K562 (cell line): ENCODE measurements at regions not wholly inside any gene's neighbourhood (a gene's known extent, or its start where the extent isn't known, plus 50 kb on each side); places are given as distances from the start of the nearest gene placed in this dataset.

Source experiments
- ATAC-seq: fragments of 200-7000 bp; cut with Tn5 transposase; 3 replicates; pipeline ENCODE4 v1.9.1; 2020; ENCODE audit warnings: moderate library complexity
- BruUV-seq: library from RNA; stranded (reverse); fragments of 400-500 nt; replicated peaks from 2 replicates; lab custom pipeline; 2021; lab: Mats Ljungman, UMichigan
- CTCF ChIA-PET: fragments of 300-600 bp; formaldehyde crosslinking; extraction: SDS; loops from one replicate; lab custom pipeline; 2021; ENCODE audit warnings: low intra/inter-chr PET ratio; lab: Yijun Ruan, JAX
- POLR2A ChIA-PET: fragments of 300-600, 350-650 bp; sonication (Branson Sonifier 250); formaldehyde crosslinking; extraction: SDS; loops from one replicate; lab custom pipeline; 2021; ENCODE audit warnings: antibody characterized with exemption, inconsistent platforms; lab: Yijun Ruan, JAX
- DNase-seq, 4 experiments: peaks; one replicate each; pipeline versions ENCODE4 v3.0.0 to v3.0.0-alpha.2; 2011 to 2018; ENCODE audit warnings: low spot score in 3 of 4, mixed read lengths in 3 of 4; ENCODE audit errors: extremely low read depth in 1 of 4
- FAIRE-seq: peaks from 2 replicates; lab custom pipeline; 2011; peaks lifted over from hg19 to GRCh38; lab: Jason Lieb, UNC
- H2AFZ ChIP-seq: 2 replicates; pipeline ENCODE4 v1.6.0; 2011; ENCODE audit warnings: low read depth, low read length, control low read depth, inconsistent platforms
- H3K27ac ChIP-seq: fragments of 200-600 bp; 3 replicates; pipeline ENCODE4 v1.8.0; 2011; ENCODE audit warnings: low read depth, mild to moderate bottlenecking, control low read depth, inconsistent platforms, low read length, moderate library complexity, mixed read lengths; ENCODE audit errors: extremely low read depth
- H3K27me3 ChIP-seq, 2 experiments: fragments of 300-600 bp in 1 of 2; 2 replicates in 1 of 2; 3 replicates in 1 of 2; pipeline versions ENCODE4 v1.6.0 to v1.8.0; 2011; ENCODE audit warnings: inconsistent platforms in 2 of 2, low read length in 2 of 2, mild to moderate bottlenecking in 1 of 2, mixed read lengths in 1 of 2, moderate library complexity in 1 of 2; ENCODE audit not compliant: control insufficient read depth in 2 of 2, insufficient read depth in 2 of 2
- H3K36me3 ChIP-seq: fragments of 300-600 bp; 3 replicates; pipeline ENCODE4 v1.8.0; 2011; ENCODE audit warnings: mild to moderate bottlenecking, low read length, inconsistent platforms; ENCODE audit not compliant: control insufficient read depth, insufficient read depth
- H3K4me1 ChIP-seq, 2 experiments: fragments of 200-600 bp in 1 of 2; replicated peaks in 1 of 2; 2 replicates in 1 of 2; 3 replicates in 1 of 2; pipeline versions ENCODE4 v1.5.1 to v1.8.0; 2011; ENCODE audit warnings: inconsistent platforms in 2 of 2, low read length in 2 of 2, mild to moderate bottlenecking in 1 of 2, mixed read lengths in 1 of 2, moderate library complexity in 1 of 2; ENCODE audit not compliant: control insufficient read depth in 2 of 2, insufficient read depth in 2 of 2
- H3K4me2 ChIP-seq: 2 replicates; pipeline ENCODE4 v1.6.1; 2011; ENCODE audit warnings: low read length, control low read depth, inconsistent platforms, mixed read lengths; ENCODE audit not compliant: insufficient read depth
- H3K4me3 ChIP-seq: fragments of 200-600 bp; sonication (generic), shearing (Covaris generic); 2 replicates; pipeline ENCODE4 v1.5.1; 2016; ENCODE audit warnings: control low read depth, inconsistent platforms
- H3K79me2 ChIP-seq: fragments of 200-600 bp; 3 replicates; pipeline ENCODE4 v1.8.0; 2011; ENCODE audit warnings: low read length, inconsistent platforms; ENCODE audit not compliant: control insufficient read depth, insufficient read depth
- H3K9ac ChIP-seq, 2 experiments: 2 replicates each; pipeline versions ENCODE4 v1.6.0 to v1.6.1; 2011; ENCODE audit warnings: low read depth in 2 of 2, low read length in 2 of 2, control low read depth in 1 of 2, inconsistent platforms in 1 of 2, mild to moderate bottlenecking in 1 of 2, mixed read lengths in 1 of 2; ENCODE audit not compliant: insufficient read depth in 1 of 2
- H3K9me1 ChIP-seq: one replicate; pipeline ENCODE4 v1.6.0; 2011; ENCODE audit warnings: inconsistent platforms, mild to moderate bottlenecking, low read length, moderate library complexity; ENCODE audit not compliant: control insufficient read depth, insufficient read depth
- H3K9me3 ChIP-seq: replicated peaks from 2 replicates; pipeline ENCODE4 v1.5.1; 2011; ENCODE audit warnings: low read depth, low read length, inconsistent platforms; ENCODE audit not compliant: control insufficient read depth, insufficient read depth
- H4K20me1 ChIP-seq: replicated peaks from 2 replicates; pipeline ENCODE4 v1.6.1; 2011; ENCODE audit warnings: low read length, inconsistent platforms, mixed read lengths; ENCODE audit not compliant: control insufficient read depth, insufficient read depth
- CREB3L1 ChIP-seq: fragments of 450-650 bp; IDR thresholded peaks from 2 replicates; pipeline ENCODE4 v1.6.1; 2014; ENCODE audit warnings: low read depth, mild to moderate bottlenecking, moderate library complexity, borderline replicate concordance
- RB1 ChIP-seq: fragments of 450-650 bp; IDR thresholded peaks from 2 replicates; pipeline ENCODE4 v1.6.1; 2017; ENCODE audit warnings: low read depth, mild to moderate bottlenecking
- RBM15 ChIP-seq: fragments of 200-400 bp; formaldehyde crosslinking; IDR thresholded peaks from 2 replicates; pipeline ENCODE4 v1.6.1; 2018; ENCODE audit warnings: mild to moderate bottlenecking, low read length, moderate library complexity; ENCODE audit not compliant: insufficient read depth
- ZNF507 ChIP-seq: conservative IDR thresholded peaks from 2 replicates; pipeline ENCODE4 v1.6.1; 2017; ENCODE audit warnings: missing genetic modification characterization, missing compliant biosample characterization
- WGBS: fragments of 100-300 bp; shearing (Covaris generic); methylation state at CpG from one replicate; pipeline ENCODE4 v1.1.6; 2016; ENCODE audit warnings: low coverage, mixed read lengths; ENCODE audit not compliant: insufficient coverage; ENCODE audit errors: missing lambda C conversion rate; 5-methylcytosine and 5-hydroxymethylcytosine counted together
- in situ Hi-C: fragments of 300-500 bp; cut with MboI; formaldehyde crosslinking; loops from 4 replicates; pipeline ENCODE4 v1.15.0; 2018; ENCODE audit warnings: inconsistent platforms, mixed read lengths
- intact Hi-C: fragments of 100-400 bp; cut with micrococcal nuclease; formaldehyde crosslinking; loops from 2 replicates; pipeline ENCODE4 v1.14.2; 2022
- TF ChIP-seq, protein P1 (sequence below): sonication (generic); formaldehyde crosslinking; IDR thresholded peaks from 2 replicates; pipeline ENCODE4 v1.8.1; 2023; ENCODE audit warnings: missing genetic modification reagents, mild to moderate bottlenecking, borderline replicate concordance

DNA sequence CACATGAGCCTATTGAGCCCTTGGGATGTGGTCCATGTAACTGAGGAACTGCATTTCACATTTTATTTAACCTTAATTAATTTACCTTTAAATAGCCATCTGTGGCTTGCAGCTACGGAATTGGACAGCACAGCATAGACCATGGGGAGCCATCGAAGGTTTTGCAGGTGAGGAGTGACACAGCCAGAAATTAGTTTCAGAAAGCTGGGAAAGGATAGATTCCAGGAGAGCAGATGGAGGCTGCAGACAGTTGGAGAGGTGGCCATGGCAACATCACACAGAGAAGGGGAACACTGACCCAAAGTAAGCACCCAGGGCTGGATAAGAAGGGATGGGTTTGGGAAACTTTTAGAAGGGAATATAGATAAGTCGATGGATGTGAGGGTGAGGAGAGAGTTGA, 100.1 kb upstream of the SLC6A11 start:
- no peaks in the 10 kb centered on the region; the same call in 1 of the 2 replicates for H4K20me1 ChIP-seq
- TF ChIP-seq RB1 (no peak), RBM15 (no peak), CREB3L1 (no peak), ZNF507 (tag) (no peak)
- TF ChIP-seq, protein P1, sequence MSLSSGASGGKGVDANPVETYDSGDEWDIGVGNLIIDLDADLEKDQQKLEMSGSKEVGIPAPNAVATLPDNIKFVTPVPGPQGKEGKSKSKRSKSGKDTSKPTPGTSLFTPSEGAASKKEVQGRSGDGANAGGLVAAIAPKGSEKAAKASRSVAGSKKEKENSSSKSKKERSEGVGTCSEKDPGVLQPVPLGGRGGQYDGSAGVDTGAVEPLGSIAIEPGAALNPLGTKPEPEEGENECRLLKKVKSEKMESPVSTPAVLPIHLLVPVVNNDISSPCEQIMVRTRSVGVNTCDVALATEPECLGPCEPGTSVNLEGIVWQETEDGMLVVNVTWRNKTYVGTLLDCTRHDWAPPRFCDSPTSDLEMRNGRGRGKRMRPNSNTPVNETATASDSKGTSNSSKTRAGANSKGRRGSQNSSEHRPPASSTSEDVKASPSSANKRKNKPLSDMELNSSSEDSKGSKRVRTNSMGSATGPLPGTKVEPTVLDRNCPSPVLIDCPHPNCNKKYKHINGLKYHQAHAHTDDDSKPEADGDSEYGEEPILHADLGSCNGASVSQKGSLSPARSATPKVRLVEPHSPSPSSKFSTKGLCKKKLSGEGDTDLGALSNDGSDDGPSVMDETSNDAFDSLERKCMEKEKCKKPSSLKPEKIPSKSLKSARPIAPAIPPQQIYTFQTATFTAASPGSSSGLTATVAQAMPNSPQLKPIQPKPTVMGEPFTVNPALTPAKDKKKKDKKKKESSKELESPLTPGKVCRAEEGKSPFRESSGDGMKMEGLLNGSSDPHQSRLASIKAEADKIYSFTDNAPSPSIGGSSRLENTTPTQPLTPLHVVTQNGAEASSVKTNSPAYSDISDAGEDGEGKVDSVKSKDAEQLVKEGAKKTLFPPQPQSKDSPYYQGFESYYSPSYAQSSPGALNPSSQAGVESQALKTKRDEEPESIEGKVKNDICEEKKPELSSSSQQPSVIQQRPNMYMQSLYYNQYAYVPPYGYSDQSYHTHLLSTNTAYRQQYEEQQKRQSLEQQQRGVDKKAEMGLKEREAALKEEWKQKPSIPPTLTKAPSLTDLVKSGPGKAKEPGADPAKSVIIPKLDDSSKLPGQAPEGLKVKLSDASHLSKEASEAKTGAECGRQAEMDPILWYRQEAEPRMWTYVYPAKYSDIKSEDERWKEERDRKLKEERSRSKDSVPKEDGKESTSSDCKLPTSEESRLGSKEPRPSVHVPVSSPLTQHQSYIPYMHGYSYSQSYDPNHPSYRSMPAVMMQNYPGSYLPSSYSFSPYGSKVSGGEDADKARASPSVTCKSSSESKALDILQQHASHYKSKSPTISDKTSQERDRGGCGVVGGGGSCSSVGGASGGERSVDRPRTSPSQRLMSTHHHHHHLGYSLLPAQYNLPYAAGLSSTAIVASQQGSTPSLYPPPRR (CRISPR knock-in tag): no peak
- no peak overlapping the region for H2AFZ ChIP-seq
- no peak for ATAC-seq
- H3K4me2 ChIP-seq: no peak overlapping the region
- no TSS peak for BruUV-seq
- H3K9me3 ChIP-seq: no peaks in the 10 kb centered on the region
- FAIRE-seq: no peak
- in situ Hi-C loops (no loop called here), intact Hi-C loops (no loop called here)
- H3K4me3 ChIP-seq: no peak overlapping the region
- POLR2A ChIA-PET: no interaction called here
- peaks cover 4 to 18% of the 10 kb centered on the region in 2 experiments; a peak in 3 of 5 replicates for H3K27me3 ChIP-seq
- H3K9me1 ChIP-seq: no peaks in the 10 kb centered on the region
- 0% methylated on average over 3 of the region's 3 CpGs for WGBS
- H3K4me1 ChIP-seq: no peaks in the 10 kb centered on the region
- H3K79me2 ChIP-seq: no peaks in the 10 kb centered on the region
- no peak overlapping the region for H3K9ac ChIP-seq
- no peak overlapping the region for H3K27ac ChIP-seq
- no peak for DNase-seq
- no peaks in the 10 kb centered on the region for H3K36me3 ChIP-seq
- CTCF ChIA-PET: no interaction called here
